ENCODE measurements at regions not wholly inside any gene's neighbourhood (a gene's known extent, or its start where the extent isn't known, plus 50 kb on each side); places are given as distances from the start of the nearest gene placed in this dataset.

GRCh38 chr4:133096972-133097371 is 52.1 kb upstream of the PCDH10 start:
- DNase-seq: no peak
